ENCODE measurements at regions not wholly inside any gene's neighbourhood (a gene's known extent, or its start where the extent isn't known, plus 50 kb on each side); places are given as distances from the start of the nearest gene placed in this dataset.

- no peak overlapping the region for H3K27ac ChIP-seq
Observed at GRCh38 chr5:3026651-3027050, 275.2 kb upstream of the IRX2 start.

GRCh38 chr5:3026099-3026498 lies 274.6 kb upstream of the IRX2 start:
- WGBS = 80% methylated on average over 9 of the region's 9 CpGs
- no peak for TF ChIP-seq POLR2A (IDR thresholded peaks at IDR 0.05)
- TF ChIP-seq, protein P1, sequence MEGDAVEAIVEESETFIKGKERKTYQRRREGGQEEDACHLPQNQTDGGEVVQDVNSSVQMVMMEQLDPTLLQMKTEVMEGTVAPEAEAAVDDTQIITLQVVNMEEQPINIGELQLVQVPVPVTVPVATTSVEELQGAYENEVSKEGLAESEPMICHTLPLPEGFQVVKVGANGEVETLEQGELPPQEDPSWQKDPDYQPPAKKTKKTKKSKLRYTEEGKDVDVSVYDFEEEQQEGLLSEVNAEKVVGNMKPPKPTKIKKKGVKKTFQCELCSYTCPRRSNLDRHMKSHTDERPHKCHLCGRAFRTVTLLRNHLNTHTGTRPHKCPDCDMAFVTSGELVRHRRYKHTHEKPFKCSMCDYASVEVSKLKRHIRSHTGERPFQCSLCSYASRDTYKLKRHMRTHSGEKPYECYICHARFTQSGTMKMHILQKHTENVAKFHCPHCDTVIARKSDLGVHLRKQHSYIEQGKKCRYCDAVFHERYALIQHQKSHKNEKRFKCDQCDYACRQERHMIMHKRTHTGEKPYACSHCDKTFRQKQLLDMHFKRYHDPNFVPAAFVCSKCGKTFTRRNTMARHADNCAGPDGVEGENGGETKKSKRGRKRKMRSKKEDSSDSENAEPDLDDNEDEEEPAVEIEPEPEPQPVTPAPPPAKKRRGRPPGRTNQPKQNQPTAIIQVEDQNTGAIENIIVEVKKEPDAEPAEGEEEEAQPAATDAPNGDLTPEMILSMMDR (IDR thresholded peaks at IDR 0.05) = no peak
- Histone ChIP-seq H3K36me3 (no peaks in the 10 kb centered on the region), H3K4me3 (no peak overlapping the region), H3K27me3 (replicated peaks; ENCODE audit: insufficient read depth) (no peaks in the 10 kb centered on the region), H3K27ac (no peak overlapping the region), H3K4me1 (replicated peaks) (no peaks in the 10 kb centered on the region), H3K9me3 (no peaks in the 10 kb centered on the region)
- DNase-seq (ENCODE audit: low spot score) = no peak
- intact Hi-C loops (cut with DNase I) = no loop called here

More at GRCh38 chr5:3026651-3027050, 275.2 kb upstream of the IRX2 start:
- WGBS = 82% methylated on average over 7 of the region's 7 CpGs
- no peak for DNase-seq (ENCODE audit: low spot score)
- intact Hi-C loops (cut with DNase I) = no loop called here
- Histone ChIP-seq H3K4me3 (no peak overlapping the region), H3K36me3 (no peaks in the 10 kb centered on the region), H3K27me3 (replicated peaks; ENCODE audit: insufficient read depth) (no peaks in the 10 kb centered on the region), H3K4me1 (replicated peaks) (no peaks in the 10 kb centered on the region), H3K9me3 (no peaks in the 10 kb centered on the region)
- TF ChIP-seq POLR2A (IDR thresholded peaks at IDR 0.05) (no peak), POLR2AphosphoS5 (IDR thresholded peaks at IDR 0.05) (no peak)
- TF ChIP-seq, protein P1 (IDR thresholded peaks at IDR 0.05) = no peak

DNA sequence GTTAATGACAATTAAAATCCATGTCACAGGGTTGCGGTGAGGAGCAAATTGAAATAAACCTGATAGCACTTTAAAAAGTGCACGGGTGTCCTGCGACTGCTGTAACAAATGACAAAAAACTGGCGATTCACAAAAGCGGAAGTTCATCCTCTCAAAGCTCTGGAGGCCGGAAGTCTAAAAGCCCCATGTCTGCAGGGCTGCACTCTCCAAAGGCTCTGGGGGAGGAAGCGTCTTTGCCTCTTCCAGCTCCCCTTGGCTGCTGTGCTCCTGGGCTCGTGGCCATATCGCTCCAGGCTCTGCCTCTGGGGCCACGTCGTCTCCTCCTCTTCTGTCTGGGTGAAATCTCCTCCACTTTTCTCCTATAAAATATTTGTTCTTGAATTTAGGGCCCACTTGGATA lies 273.9 kb upstream of the IRX2 start:
- no peaks in the 10 kb centered on the region for H3K27me3 ChIP-seq (replicated peaks; ENCODE audit: insufficient read depth)
- DNase-seq (ENCODE audit: low spot score) = no peak
- TF ChIP-seq POLR2A (IDR thresholded peaks at IDR 0.05) = no peak
- TF ChIP-seq POLR2AphosphoS5 (IDR thresholded peaks at IDR 0.05) = no peak
- TF ChIP-seq, protein P1 (IDR thresholded peaks at IDR 0.05) = no peak
- H3K27ac ChIP-seq = no peak overlapping the region
- intact Hi-C loops (cut with DNase I) = no loop called here
- H3K36me3 ChIP-seq = no peaks in the 10 kb centered on the region
- no peaks in the 10 kb centered on the region for H3K9me3 ChIP-seq
- H3K4me1 ChIP-seq (replicated peaks) = no peaks in the 10 kb centered on the region
- 75% methylated on average over 11 of the region's 11 CpGs for WGBS
- H3K4me3 ChIP-seq = no peak overlapping the region

DNA sequence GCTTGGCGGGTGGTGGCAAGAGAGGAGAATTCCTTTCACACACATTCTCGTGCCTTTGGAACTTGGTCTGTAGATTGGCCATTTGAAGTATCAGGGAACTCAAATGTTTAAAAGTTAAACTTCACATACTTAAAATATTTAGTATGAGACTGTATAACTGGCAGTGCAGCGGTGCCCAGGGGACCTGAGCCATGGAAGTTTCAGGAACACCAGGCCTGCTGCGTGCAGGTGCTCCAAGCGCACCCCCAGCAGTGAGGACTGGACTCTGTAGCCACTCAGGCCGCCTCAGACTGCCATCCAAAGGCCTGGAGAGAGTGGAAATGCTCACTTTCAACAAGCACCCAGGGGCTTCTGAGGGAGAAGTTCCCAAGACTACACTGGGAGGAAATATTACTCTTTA lies 273.5 kb upstream of the IRX2 start:
- TF ChIP-seq, protein P1 (IDR thresholded peaks at IDR 0.05) = no peak
- TF ChIP-seq POLR2A (IDR thresholded peaks at IDR 0.05) = no peak
- TF ChIP-seq POLR2AphosphoS5 (IDR thresholded peaks at IDR 0.05) = no peak
- no peak for DNase-seq (ENCODE audit: low spot score)

DNA sequence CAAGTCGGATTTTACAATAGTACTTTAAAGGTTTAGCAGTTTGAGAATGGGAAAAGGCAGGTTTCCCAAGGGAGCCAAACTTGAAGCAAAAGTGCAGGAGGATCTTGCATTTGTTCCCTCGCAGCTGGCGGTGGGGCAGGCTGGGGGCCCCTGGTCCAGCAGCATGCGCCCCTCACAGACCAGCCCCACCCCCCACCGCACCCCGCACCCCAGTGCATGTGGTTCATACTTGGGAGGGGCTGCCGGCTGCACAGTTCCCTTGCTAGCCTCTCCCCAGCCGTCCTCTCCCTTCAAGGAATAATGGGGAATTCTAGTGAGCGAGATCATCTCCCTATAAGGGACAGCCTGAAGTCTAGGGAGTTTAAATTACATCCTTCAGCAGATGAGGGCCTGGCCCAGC lies 273.1 kb upstream of the IRX2 start:
- H3K4me3 ChIP-seq = no peak overlapping the region
- no peak for TF ChIP-seq POLR2AphosphoS5 (IDR thresholded peaks at IDR 0.05)
- no peak for TF ChIP-seq POLR2A (IDR thresholded peaks at IDR 0.05)
- TF ChIP-seq, protein P1 (IDR thresholded peaks at IDR 0.05) = no peak
- no peaks in the 10 kb centered on the region for H3K36me3 ChIP-seq
- DNase-seq (ENCODE audit: low spot score) = no peak
- intact Hi-C loops (cut with DNase I) = no loop called here
- no peaks in the 10 kb centered on the region for H3K9me3 ChIP-seq
- H3K27ac ChIP-seq = no peak overlapping the region
- H3K4me1 ChIP-seq (replicated peaks) = no peaks in the 10 kb centered on the region
- WGBS = 71% methylated on average over 8 of the region's 9 CpGs
- no peaks in the 10 kb centered on the region for H3K27me3 ChIP-seq (replicated peaks; ENCODE audit: insufficient read depth)

More for the DNA sequence above, 273.5 kb upstream of the IRX2 start:
- 80% methylated on average over 6 of the region's 6 CpGs for WGBS
- no peaks in the 10 kb centered on the region for H3K36me3 ChIP-seq
- H3K9me3 ChIP-seq = no peaks in the 10 kb centered on the region
- H3K4me1 ChIP-seq (replicated peaks) = no peaks in the 10 kb centered on the region
- no peak overlapping the region for H3K4me3 ChIP-seq
- no peak overlapping the region for H3K27ac ChIP-seq
- no peaks in the 10 kb centered on the region for H3K27me3 ChIP-seq (replicated peaks; ENCODE audit: insufficient read depth)
- intact Hi-C loops (cut with DNase I) = no loop called here
